A549 (cell line): ENCODE measurements at regions not wholly inside any gene's neighbourhood (a gene's known extent, or its start where the extent isn't known, plus 50 kb on each side); places are given as distances from the start of the nearest gene placed in this dataset.
A peak's percentile ranks its signal among the peaks of the same experiment; 100 is the strongest.

Experiments
- ATAC-seq, 2 experiments: fragments of 200-7000 bp in 1 of 2; fragments of >200 bp in 1 of 2; cut with Nextera tagmentation in 1 of 2; cut with Tn5 transposase in 1 of 2; 3 replicates each; pipeline versions ENCODE4 v1.8.0 to v1.9.1; 2018 to 2020; ENCODE audit warnings: mild to moderate bottlenecking in 1 of 2, moderate library complexity in 1 of 2
- CTCF ChIA-PET: fragments of 300-600 bp; sonication (Branson Sonifier 250); formaldehyde crosslinking; extraction: SDS; loops from one replicate; lab custom pipeline; 2021; ENCODE audit warnings: antibody characterized with exemption, inconsistent platforms; lab: Yijun Ruan, JAX
- POLR2A ChIA-PET: fragments of 350-600 bp; formaldehyde crosslinking; extraction: SDS; loops from one replicate; lab custom pipeline; 2021; ENCODE audit warnings: antibody characterized with exemption, inconsistent platforms; lab: Yijun Ruan, JAX
- DNase-seq, 2 experiments: peaks; one replicate each; pipeline versions ENCODE4 v3.0.0 to v3.0.0-alpha.2; 2011 to 2016; ENCODE audit warnings: low read depth in 1 of 2, low spot score in 1 of 2
- FAIRE-seq: peaks from 2 replicates; lab custom pipeline; 2011; peaks lifted over from hg19 to GRCh38; lab: Jason Lieb, UNC
- H3K27ac ChIP-seq, 2 experiments: fragments of >200 bp; sonication (Bioruptor Twin); formaldehyde crosslinking; 3 replicates each; pipeline ENCODE4 v1.5.1; 2016 to 2017
- H3K4me1 ChIP-seq: fragments of >200 bp; sonication (Bioruptor Twin); formaldehyde crosslinking; 3 replicates; pipeline ENCODE4 v1.6.1; 2016
- H3K4me2 ChIP-seq: fragments of >200 bp; sonication (Bioruptor Twin); formaldehyde crosslinking; 3 replicates; pipeline ENCODE4 v1.6.1; 2016
- H3K4me3 ChIP-seq: fragments of >200 bp; sonication (Bioruptor Twin); formaldehyde crosslinking; 3 replicates; pipeline ENCODE4 v1.5.1; 2016
- H3K9me3 ChIP-seq: fragments of >200 bp; sonication (Bioruptor Twin); formaldehyde crosslinking; 3 replicates; pipeline ENCODE4 v1.6.1; 2016
- CHD2 ChIP-seq: fragments of 150-350 bp; IDR thresholded peaks from 2 replicates; pipeline ENCODE4 v1.6.1; 2014; ENCODE audit warnings: low read length; ENCODE audit not compliant: partially characterized antibody
- EHMT2 ChIP-seq: fragments of 200-600 bp; sonication (generic); IDR thresholded peaks from 2 replicates; pipeline ENCODE4 v1.6.1; 2016; ENCODE audit warnings: antibody characterized with exemption, low read depth, mild to moderate bottlenecking, moderate library complexity
- EP300 ChIP-seq, 2 experiments: fragments of >200 bp; sonication (Bioruptor Twin); formaldehyde crosslinking; IDR thresholded peaks; 2 replicates in 1 of 2; 3 replicates in 1 of 2; pipeline ENCODE4 v1.6.1; 2016 to 2017
- FOSL2 ChIP-seq, 2 experiments: fragments of 450-650 bp in 1 of 2; fragments of >200 bp in 1 of 2; sonication (Bioruptor Twin) in 1 of 2; formaldehyde crosslinking; IDR thresholded peaks; 2 replicates each; pipeline versions ENCODE4 v1.5.0 to v1.6.1; 2016 to 2020; ENCODE audit warnings: mild to moderate bottlenecking in 1 of 2, moderate library complexity in 1 of 2
- HEYL ChIP-seq: fragments of 250-450 bp; sonication (Bioruptor Pico); IDR thresholded peaks from 2 replicates; pipeline ENCODE4 v1.8.0; 2021; ENCODE audit warnings: mild to moderate bottlenecking, moderate library complexity
- HOXB5 ChIP-seq: fragments of 250-450 bp; sonication (Bioruptor Pico); IDR thresholded peaks from 2 replicates; pipeline ENCODE4 v1.5.0; 2020; ENCODE audit warnings: mild to moderate bottlenecking, moderate library complexity
- JUN ChIP-seq, 2 experiments: fragments of >200 bp; sonication (Bioruptor Twin); formaldehyde crosslinking; IDR thresholded peaks; 2 replicates in 1 of 2; 3 replicates in 1 of 2; pipeline ENCODE4 v1.6.1; 2016 to 2017
- JUNB ChIP-seq: fragments of >200 bp; sonication (Bioruptor Twin); formaldehyde crosslinking; IDR thresholded peaks from 2 replicates; pipeline ENCODE4 v1.6.1; 2016
- KDM1A ChIP-seq: fragments of 200-600 bp; sonication (generic); IDR thresholded peaks from 2 replicates; pipeline ENCODE4 v1.6.1; 2016; ENCODE audit warnings: low read depth, mild to moderate bottlenecking
- KDM5A ChIP-seq: fragments of 200-600 bp; sonication (generic); IDR thresholded peaks from 2 replicates; pipeline ENCODE4 v1.6.1; 2016; ENCODE audit warnings: antibody characterized with exemption, mild to moderate bottlenecking
- MAFK ChIP-seq: fragments of 450-650 bp; IDR thresholded peaks from 2 replicates; pipeline ENCODE4 v1.6.1; 2014; ENCODE audit not compliant: partially characterized antibody
- MAX ChIP-seq: IDR thresholded peaks from 2 replicates; pipeline ENCODE4 v1.6.1; 2012
- MAZ ChIP-seq: fragments of 150-350 bp; IDR thresholded peaks from 2 replicates; pipeline ENCODE4 v1.6.1; 2014; ENCODE audit warnings: antibody characterized with exemption, low read depth, low read length, borderline replicate concordance
- MYC ChIP-seq: IDR thresholded peaks from 2 replicates; pipeline ENCODE4 v1.6.1; 2012; ENCODE audit warnings: mild to moderate bottlenecking, inconsistent platforms, low read length, improper control_type of control experiment, borderline replicate concordance
- NFE2L2 ChIP-seq: fragments of 150-350 bp; conservative IDR thresholded peaks from 2 replicates; pipeline ENCODE4 v1.6.1; 2014; ENCODE audit warnings: low read length
- NPAS2 ChIP-seq: fragments of 250-450 bp; sonication (Bioruptor Pico); IDR thresholded peaks from 2 replicates; pipeline ENCODE4 v1.8.0; 2022; ENCODE audit warnings: mild to moderate bottlenecking, moderate library complexity, borderline replicate concordance
- PHF8 ChIP-seq: fragments of 200-600 bp; sonication (generic); IDR thresholded peaks from 2 replicates; pipeline ENCODE4 v1.6.1; 2016; ENCODE audit warnings: low read depth, mild to moderate bottlenecking, antibody characterized with exemption, moderate library complexity, borderline replicate concordance
- POLR2AphosphoS2 ChIP-seq: conservative IDR thresholded peaks from 2 replicates; pipeline ENCODE4 v1.6.1; 2012; ENCODE audit warnings: low read length, improper control_type of control experiment, inconsistent platforms
- RCOR1 ChIP-seq: fragments of 150-350 bp; IDR thresholded peaks from 2 replicates; pipeline ENCODE4 v1.6.1; 2014; ENCODE audit warnings: antibody characterized with exemption, low read length, low read depth
- RNF2 ChIP-seq: fragments of 200-600 bp; sonication (generic); IDR thresholded peaks from 2 replicates; pipeline ENCODE4 v1.6.1; 2016; ENCODE audit warnings: low read depth, mild to moderate bottlenecking, antibody characterized with exemption, moderate library complexity, borderline replicate concordance
- SMC3 ChIP-seq: fragments of >200 bp; sonication (Bioruptor Twin); formaldehyde crosslinking; IDR thresholded peaks from 3 replicates; pipeline ENCODE4 v1.6.1; 2018; ENCODE audit warnings: inconsistent platforms
- SREBF2 ChIP-seq: fragments of 450-650 bp; IDR thresholded peaks from 2 replicates; pipeline ENCODE4 v1.6.1; 2014; ENCODE audit warnings: mild to moderate bottlenecking, moderate library complexity
- ZC3H11A ChIP-seq: fragments of 450-650 bp; IDR thresholded peaks from 2 replicates; pipeline ENCODE4 v1.6.1; 2014; ENCODE audit warnings: antibody characterized with exemption, mild to moderate bottlenecking
- ZFP36 ChIP-seq: fragments of 450-650 bp; IDR thresholded peaks from 2 replicates; pipeline ENCODE4 v1.6.1; 2014; ENCODE audit warnings: borderline replicate concordance; ENCODE audit not compliant: partially characterized antibody
- ZSCAN20 ChIP-seq: fragments of 250-450 bp; sonication (Bioruptor Pico); IDR thresholded peaks from 2 replicates; pipeline ENCODE4 v1.8.0; 2022; ENCODE audit warnings: mild to moderate bottlenecking, moderate library complexity
- WGBS: methylation state at CpG from one replicate; pipeline ENCODE4 v1.1.6; 2017; ENCODE audit errors: missing lambda C conversion rate; 5-methylcytosine and 5-hydroxymethylcytosine counted together
- TF ChIP-seq, protein P1 (sequence below): fragments of 450-650 bp; IDR thresholded peaks from 2 replicates; pipeline ENCODE4 v1.6.1; 2014; ENCODE audit warnings: antibody characterized with exemption
- TF ChIP-seq, protein P2 (sequence below): IDR thresholded peaks from 2 replicates; pipeline ENCODE4 v1.6.1; 2012; ENCODE audit warnings: low read depth, borderline replicate concordance
- TF ChIP-seq, protein P3 (sequence below): fragments of 250-450 bp; sonication (Bioruptor Pico); IDR thresholded peaks from 2 replicates; pipeline ENCODE4 v1.5.0; 2020; ENCODE audit warnings: low read depth, mild to moderate bottlenecking, moderate library complexity
- TF ChIP-seq, protein P4 (sequence below): fragments of >200 bp; sonication (Bioruptor Twin); formaldehyde crosslinking; IDR thresholded peaks from 3 replicates; pipeline ENCODE4 v1.5.1; 2016
- TF ChIP-seq, protein P5 (sequence below): IDR thresholded peaks from 2 replicates; pipeline ENCODE4 v1.6.1; 2012

- Histone ChIP-seq H3K4me2 (peak overlapping the region; percentile 77), H3K27ac (peak overlapping the region; percentile 80 to 89), H3K4me3 (no peak overlapping the region), H3K9me3 (no peaks in the 10 kb centered on the region), H3K4me1 (peaks cover 22% of the 10 kb centered on the region)
- ChIA-PET POLR2A (no interaction called here), CTCF (interaction anchor here (1.1 kb wide), 1 partner anchor 19 kb away, joined by 3 read pairs; no protein-coding TSS in a partner anchor)
- 81% methylated on average over 6 of the region's 6 CpGs for WGBS
- ATAC-seq (no peak), DNase-seq (no peak), FAIRE-seq (no peak)
- TF ChIP-seq, protein P1, sequence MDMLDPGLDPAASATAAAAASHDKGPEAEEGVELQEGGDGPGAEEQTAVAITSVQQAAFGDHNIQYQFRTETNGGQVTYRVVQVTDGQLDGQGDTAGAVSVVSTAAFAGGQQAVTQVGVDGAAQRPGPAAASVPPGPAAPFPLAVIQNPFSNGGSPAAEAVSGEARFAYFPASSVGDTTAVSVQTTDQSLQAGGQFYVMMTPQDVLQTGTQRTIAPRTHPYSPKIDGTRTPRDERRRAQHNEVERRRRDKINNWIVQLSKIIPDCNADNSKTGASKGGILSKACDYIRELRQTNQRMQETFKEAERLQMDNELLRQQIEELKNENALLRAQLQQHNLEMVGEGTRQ = no peak
- TF ChIP-seq MAX (no peak), SMC3 (no peak), KDM5A (no peak), RNF2 (no peak), FOSL2 (IDR thresholded peaks at IDR 0.05) (no peak), FOSL2 (CRISPR knock-in tag; IDR thresholded peaks at IDR 0.05) (no peak), KDM1A (no peak), SREBF2 (no peak), NPAS2 (CRISPR knock-in tag) (no peak), HEYL (no peak), RCOR1 (no peak), PHF8 (no peak), ZSCAN20 (CRISPR knock-in tag) (no peak), NFE2L2 (no peak), ZFP36 (no peak), MAFK (no peak), JUNB (no peak)
- TF ChIP-seq, protein P2, sequence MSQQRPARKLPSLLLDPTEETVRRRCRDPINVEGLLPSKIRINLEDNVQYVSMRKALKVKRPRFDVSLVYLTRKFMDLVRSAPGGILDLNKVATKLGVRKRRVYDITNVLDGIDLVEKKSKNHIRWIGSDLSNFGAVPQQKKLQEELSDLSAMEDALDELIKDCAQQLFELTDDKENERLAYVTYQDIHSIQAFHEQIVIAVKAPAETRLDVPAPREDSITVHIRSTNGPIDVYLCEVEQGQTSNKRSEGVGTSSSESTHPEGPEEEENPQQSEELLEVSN = no peak
- TF ChIP-seq, protein P3, sequence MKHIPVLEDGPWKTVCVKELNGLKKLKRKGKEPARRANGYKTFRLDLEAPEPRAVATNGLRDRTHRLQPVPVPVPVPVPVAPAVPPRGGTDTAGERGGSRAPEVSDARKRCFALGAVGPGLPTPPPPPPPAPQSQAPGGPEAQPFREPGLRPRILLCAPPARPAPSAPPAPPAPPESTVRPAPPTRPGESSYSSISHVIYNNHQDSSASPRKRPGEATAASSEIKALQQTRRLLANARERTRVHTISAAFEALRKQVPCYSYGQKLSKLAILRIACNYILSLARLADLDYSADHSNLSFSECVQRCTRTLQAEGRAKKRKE (CRISPR knock-in tag) = no peak
- TF ChIP-seq, protein P4, sequence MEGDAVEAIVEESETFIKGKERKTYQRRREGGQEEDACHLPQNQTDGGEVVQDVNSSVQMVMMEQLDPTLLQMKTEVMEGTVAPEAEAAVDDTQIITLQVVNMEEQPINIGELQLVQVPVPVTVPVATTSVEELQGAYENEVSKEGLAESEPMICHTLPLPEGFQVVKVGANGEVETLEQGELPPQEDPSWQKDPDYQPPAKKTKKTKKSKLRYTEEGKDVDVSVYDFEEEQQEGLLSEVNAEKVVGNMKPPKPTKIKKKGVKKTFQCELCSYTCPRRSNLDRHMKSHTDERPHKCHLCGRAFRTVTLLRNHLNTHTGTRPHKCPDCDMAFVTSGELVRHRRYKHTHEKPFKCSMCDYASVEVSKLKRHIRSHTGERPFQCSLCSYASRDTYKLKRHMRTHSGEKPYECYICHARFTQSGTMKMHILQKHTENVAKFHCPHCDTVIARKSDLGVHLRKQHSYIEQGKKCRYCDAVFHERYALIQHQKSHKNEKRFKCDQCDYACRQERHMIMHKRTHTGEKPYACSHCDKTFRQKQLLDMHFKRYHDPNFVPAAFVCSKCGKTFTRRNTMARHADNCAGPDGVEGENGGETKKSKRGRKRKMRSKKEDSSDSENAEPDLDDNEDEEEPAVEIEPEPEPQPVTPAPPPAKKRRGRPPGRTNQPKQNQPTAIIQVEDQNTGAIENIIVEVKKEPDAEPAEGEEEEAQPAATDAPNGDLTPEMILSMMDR = no peak
Observed at GRCh38 chr6:14622909-14623505, 505.4 kb downstream of the CD83 start.

DNA sequence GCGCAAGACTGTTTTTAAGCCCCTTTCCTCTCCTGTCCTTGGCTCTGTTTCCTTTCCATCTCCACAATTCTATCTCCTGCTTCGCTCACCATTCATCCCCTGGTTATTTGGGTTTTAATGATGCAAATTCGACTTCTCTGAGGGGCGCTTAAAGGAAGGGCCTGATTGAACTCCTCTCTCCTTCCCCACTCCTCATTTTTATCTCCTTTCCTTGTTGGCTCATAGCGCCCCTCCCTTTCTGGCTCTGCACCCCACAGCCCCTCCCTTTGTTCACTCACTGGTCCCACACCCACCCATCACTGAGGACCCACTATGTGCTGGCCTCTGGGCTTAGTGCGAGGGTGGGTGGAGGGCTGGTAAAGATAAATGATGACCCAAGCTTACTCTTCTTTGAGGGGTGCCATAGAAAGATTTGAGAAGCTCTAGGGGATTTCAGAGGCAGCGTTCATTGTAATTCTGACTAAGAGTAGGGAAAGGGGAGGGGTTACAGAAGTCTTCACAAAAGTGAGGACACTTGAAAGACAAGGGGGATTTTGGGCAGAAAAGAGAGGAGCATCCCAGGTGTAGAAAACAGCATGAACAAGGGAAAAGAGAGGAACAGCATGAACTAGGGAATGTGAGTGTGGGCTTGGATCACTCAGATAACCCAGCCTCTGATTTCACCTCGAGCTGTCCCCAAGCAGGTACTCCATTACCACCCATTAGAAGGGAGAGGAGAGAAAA, 507.8 kb downstream of the CD83 start:
- Histone ChIP-seq H3K27ac (peak overlapping the region in 1 of 2 experiments; percentile 54; a peak in 2 of 6 replicates), H3K4me2 (no peak overlapping the region), H3K4me1 (peaks cover 22% of the 10 kb centered on the region), H3K4me3 (no peak overlapping the region), H3K9me3 (no peaks in the 10 kb centered on the region)
- FAIRE-seq = no peak
- 75% methylated on average over 8 of the region's 8 CpGs for WGBS
- POLR2A ChIA-PET = no interaction called here
- no peak for ATAC-seq
- DNase-seq = no peak
- CTCF ChIA-PET = interaction anchor here (0.8 kb wide), 1 partner anchor 11 kb away, joined by 3 read pairs; no protein-coding TSS in a partner anchor
- TF ChIP-seq RCOR1 = no peak
- TF ChIP-seq, protein P5, sequence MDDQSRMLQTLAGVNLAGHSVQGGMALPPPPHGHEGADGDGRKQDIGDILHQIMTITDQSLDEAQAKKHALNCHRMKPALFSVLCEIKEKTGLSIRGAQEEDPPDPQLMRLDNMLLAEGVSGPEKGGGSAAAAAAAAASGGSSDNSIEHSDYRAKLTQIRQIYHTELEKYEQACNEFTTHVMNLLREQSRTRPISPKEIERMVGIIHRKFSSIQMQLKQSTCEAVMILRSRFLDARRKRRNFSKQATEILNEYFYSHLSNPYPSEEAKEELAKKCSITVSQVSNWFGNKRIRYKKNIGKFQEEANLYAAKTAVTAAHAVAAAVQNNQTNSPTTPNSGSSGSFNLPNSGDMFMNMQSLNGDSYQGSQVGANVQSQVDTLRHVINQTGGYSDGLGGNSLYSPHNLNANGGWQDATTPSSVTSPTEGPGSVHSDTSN = no peak
- TF ChIP-seq, protein P1 = no peak
- no peak for TF ChIP-seq POLR2AphosphoS2
- TF ChIP-seq HEYL = no peak
- TF ChIP-seq MAFK = no peak
- TF ChIP-seq MYC = no peak
- TF ChIP-seq ZC3H11A = no peak
- no peak for TF ChIP-seq CHD2
- TF ChIP-seq FOSL2 (IDR thresholded peaks at IDR 0.05) = no peak
- no peak for TF ChIP-seq FOSL2 (CRISPR knock-in tag; IDR thresholded peaks at IDR 0.05)
- TF ChIP-seq SMC3 = no peak
- TF ChIP-seq EP300 (IDR thresholded peaks at IDR 0.05) = no peak
- no peak for TF ChIP-seq MAZ
- no peak for TF ChIP-seq JUN (IDR thresholded peaks at IDR 0.05)
- TF ChIP-seq NPAS2 (CRISPR knock-in tag) = no peak
- no peak for TF ChIP-seq EHMT2
- no peak for TF ChIP-seq HOXB5
